NCI-H1105 treated with DMSO at 0.1 percent for 48 hours (cell line): ENCODE measurements at regions not wholly inside any gene's neighbourhood (a gene's known extent, or its start where the extent isn't known, plus 50 kb on each side); places are given as distances from the start of the nearest gene placed in this dataset.
A peak's percentile ranks its signal among the peaks of the same experiment; 100 is the strongest.

ENCODE experiments used
- DNase-seq: peaks from one replicate; lab custom pipeline; 2025; lab: John Stamatoyannopoulos, UW

- no peak for DNase-seq
Measured at GRCh38 chr20:11043001-11043400, 369.2 kb upstream of the JAG1 start.

- no peak for DNase-seq
Measured at GRCh38 chr20:11044561-11044960, 370.8 kb upstream of the JAG1 start.

DNA sequence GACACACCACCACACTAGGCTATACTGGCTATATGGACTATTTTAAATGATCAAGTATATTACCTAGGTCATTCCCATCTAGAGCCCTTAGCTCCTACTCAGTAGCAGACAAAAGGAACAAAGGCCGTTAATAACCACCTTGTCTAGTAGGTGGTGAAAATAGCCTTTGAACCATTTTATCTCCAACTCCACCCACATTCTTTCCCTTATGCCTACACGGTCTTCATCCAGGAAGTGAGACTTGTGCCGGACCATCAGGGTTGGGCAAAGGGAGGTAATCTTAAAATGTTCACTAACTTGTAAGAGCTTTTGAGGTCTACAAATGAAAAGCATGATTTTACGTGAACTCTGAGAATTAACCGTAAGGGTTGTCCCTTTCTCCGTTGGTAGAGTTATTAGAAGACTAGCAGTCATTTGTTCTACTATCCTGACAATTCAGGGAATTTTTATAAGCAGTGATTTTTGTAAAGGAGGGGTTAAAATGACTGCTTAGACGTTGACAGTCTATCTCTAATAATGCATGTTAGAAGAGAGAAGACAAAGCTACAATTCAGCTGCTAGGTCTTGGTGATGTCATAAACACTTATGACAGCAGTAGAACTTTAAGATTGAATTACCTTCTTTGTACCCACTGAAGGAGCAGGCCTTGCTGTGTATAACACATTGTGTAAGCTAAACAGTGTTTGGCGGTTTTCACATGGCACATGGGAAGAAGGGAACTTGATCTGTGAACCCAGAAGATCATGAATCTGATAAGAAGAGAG lies 371.8 kb upstream of the JAG1 start:
- no peak for DNase-seq

GRCh38 chr20:11047559-11047958 lies 373.8 kb upstream of the JAG1 start:
- no peak for DNase-seq

GRCh38 chr20:11048739-11049138 lies 374.9 kb upstream of the JAG1 start:
- DNase-seq, result no peak

DNA sequence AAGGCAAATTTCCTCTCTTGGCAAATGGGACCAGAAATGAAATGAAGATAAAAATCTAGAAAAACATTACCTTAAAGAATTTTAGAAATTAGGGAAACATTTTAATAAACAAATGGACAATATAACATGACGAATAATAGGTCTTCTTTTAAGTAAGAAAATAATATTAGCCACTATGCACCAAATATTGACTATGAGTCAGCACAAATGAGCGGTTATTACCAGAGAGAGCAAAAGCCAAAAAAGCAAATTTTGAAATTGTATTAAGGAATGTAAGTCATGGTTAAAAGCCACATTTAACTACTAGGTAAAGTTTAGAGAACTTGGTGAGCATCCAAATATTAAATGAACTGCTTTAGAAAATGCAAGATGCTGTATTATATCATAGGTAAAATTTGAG lies 376.6 kb upstream of the JAG1 start:
- no peak for DNase-seq

- DNase-seq, result no peak
Measured at GRCh38 chr20:11051136-11051535, 377.3 kb upstream of the JAG1 start.

DNA sequence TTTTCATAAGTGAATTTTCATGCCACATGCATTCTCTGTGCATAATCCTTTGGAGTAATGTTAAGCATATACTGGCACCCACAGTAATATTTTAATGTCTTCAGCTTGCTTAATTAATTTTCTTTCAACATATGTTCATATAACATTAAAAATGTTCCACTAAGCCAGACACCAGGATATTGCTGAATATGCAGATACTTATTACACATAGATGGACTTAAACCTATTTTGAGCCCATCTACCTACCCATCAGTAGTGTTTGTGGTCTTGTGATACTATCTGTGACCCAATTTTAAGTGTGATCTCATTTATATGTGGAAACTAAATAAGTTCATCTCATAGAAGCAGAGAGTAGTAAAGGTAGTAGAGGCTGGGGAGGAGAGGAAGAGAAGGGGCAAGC lies 379.5 kb upstream of the JAG1 start:
- no peak for DNase-seq

GRCh38 chr20:11054266-11054993 lies 380.6 kb upstream of the JAG1 start:
- no peak for DNase-seq

GRCh38 chr20:11056414-11056813 lies 382.6 kb upstream of the JAG1 start:
- DNase-seq, result no peak

- no peak for DNase-seq
Measured at GRCh38 chr20:11057624-11058023, 383.8 kb upstream of the JAG1 start.

GRCh38 chr20:11059659-11060058 lies 385.9 kb upstream of the JAG1 start:
- no peak for DNase-seq

- DNase-seq, result no peak
Measured at GRCh38 chr20:11060423-11061185, 386.8 kb upstream of the JAG1 start.

DNA sequence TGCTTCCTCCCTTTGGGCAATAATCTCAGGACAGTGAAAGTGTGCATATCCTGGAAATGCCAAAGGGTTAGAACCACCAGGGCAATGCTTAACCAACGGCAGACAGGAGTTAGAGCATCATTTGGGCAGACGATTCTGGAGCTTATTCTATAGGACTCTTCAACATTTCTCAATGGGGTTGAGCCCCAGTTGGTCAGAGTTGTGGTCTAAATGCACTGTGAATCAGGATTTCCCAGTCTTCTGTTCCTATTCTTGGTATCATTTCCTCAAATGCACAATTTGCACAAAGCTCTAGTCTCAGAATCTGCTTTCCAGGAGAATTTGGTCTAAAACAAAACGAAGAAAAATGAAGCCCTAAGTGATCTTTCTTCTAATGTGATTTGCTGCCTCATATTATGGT lies 389.6 kb upstream of the JAG1 start:
- DNase-seq, result no peak

- no peak for DNase-seq
Measured at GRCh38 chr20:11064946-11065345, 391.1 kb upstream of the JAG1 start.

- peak; percentile 95 for DNase-seq
Measured at GRCh38 chr20:11067359-11067758, 393.6 kb upstream of the JAG1 start.

- DNase-seq, result no peak
Measured at GRCh38 chr20:11072982-11073381, 399.2 kb upstream of the JAG1 start.

- peak; percentile 97 for DNase-seq
Measured at GRCh38 chr20:11076434-11077105, 402.8 kb upstream of the JAG1 start.

- no peak for DNase-seq
Measured at GRCh38 chr20:11077226-11077625, 403.4 kb upstream of the JAG1 start.

DNA sequence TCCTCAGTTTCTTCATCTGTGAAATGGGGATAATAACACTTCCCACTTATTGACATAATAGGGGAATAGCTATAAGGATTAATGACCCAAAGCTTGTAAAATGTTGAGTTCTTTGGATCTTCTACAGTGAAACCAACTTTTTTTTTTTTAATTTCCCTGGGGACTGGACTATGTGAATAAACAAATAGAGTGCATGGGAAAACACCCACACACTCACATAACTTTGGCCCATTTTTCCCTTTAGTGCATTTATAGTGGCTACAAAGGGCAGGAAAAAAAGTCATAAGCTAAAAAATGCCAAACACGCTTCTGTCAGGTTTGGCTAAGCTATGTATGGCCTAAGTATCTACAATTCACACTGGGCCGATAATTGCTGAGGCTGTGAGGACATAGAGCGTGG lies 406.2 kb upstream of the JAG1 start:
- no peak for DNase-seq

DNA sequence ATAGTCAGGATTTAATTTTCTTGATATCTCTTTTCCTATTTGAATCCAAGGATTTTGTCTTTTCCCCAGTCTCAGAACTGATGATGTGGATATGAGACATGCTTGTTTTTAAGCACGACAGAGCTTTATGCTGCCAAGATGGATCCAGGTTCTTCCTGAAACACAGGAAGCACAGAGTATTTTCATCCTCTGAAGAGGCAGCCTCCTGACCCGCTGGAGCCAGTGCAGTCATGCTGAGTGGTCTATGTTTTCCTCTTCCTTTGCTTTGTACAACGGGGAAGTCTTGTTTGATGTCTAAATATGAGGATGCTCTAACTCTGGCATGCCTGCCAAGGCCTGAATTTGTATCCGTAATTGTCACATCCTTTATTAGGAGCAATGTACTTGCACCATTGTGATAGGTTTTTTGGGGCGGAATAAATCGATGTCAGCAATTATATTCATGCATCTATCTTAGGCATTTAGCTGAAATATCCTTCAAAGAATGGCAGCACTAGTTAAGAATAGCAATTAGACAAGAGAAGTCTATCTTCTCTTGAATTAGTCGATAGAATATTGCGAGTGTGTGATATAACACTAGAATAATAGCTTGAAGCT lies 407.1 kb upstream of the JAG1 start:
- no peak for DNase-seq

DNA sequence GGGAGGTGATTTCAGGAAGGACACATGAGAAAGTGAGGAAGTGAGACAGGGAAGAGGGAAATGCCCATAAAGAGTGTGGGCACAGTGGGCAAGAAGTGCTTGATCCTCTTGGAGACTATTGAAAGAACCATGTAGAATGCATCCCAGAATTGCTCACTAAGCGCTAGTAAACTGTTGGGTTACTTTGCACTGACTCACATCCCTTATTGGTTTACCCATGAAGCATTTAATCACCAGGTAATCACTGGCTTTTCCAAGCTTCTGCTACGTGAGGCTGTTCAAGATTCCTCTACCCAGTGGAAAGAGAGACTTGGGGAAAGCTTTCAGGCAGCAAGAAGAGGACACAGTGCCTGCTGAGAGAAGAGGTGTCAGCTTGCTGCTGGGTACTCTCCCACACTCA lies 410.0 kb upstream of the JAG1 start:
- no peak for DNase-seq
